Neural progenitor cell (in vitro differentiated cells): ENCODE measurements at regions not wholly inside any gene's neighbourhood (a gene's known extent, or its start where the extent isn't known, plus 50 kb on each side); places are given as distances from the start of the nearest gene placed in this dataset.

ENCODE experiments used
- DNase-seq: peaks from one replicate; pipeline ENCODE4 v3.0.0-alpha.2; 2016; ENCODE audit warnings: low spot score
- H2AFZ ChIP-seq: fragments of 200-600 bp; sonication (generic); replicated peaks from 2 replicates; pipeline ENCODE4 v1.6.1; 2016; ENCODE audit warnings: antibody characterized with exemption
- H3F3A ChIP-seq: fragments of 200-600 bp; sonication (generic); 2 replicates; pipeline ENCODE4 v1.6.1; 2016; ENCODE audit warnings: antibody characterized with exemption, low read depth
- H3K27ac ChIP-seq: fragments of 200-600 bp; sonication (generic); 2 replicates; pipeline ENCODE4 v1.5.1; 2016; ENCODE audit warnings: mild to moderate bottlenecking
- H3K27me3 ChIP-seq: fragments of 200-600 bp; sonication (generic); 2 replicates; pipeline ENCODE4 v1.6.1; 2016; ENCODE audit warnings: mild to moderate bottlenecking, moderate library complexity
- H3K36me3 ChIP-seq: fragments of 200-600 bp; sonication (generic); 2 replicates; pipeline ENCODE4 v1.5.1; 2016
- H3K4me1 ChIP-seq: fragments of 200-600 bp; sonication (generic); 2 replicates; pipeline ENCODE4 v1.6.1; 2016; ENCODE audit warnings: mixed run types
- H3K4me2 ChIP-seq: fragments of 200-600 bp; sonication (generic); 2 replicates; pipeline ENCODE4 v1.6.1; 2016
- H3K4me3 ChIP-seq: fragments of 200-600 bp; sonication (generic); 2 replicates; pipeline ENCODE4 v1.5.1; 2016
- H3K79me2 ChIP-seq: fragments of 200-600 bp; sonication (generic); 2 replicates; pipeline ENCODE4 v1.6.1; 2016; ENCODE audit warnings: low read depth
- H3K9ac ChIP-seq: fragments of 200-600 bp; sonication (generic); 2 replicates; pipeline ENCODE4 v1.6.1; 2016
- H3K9me3 ChIP-seq: fragments of 200-600 bp; sonication (generic); 2 replicates; pipeline ENCODE4 v1.5.1; 2016; ENCODE audit warnings: low read depth
- H4K20me1 ChIP-seq: fragments of 200-600 bp; sonication (generic); 2 replicates; pipeline ENCODE4 v1.6.1; 2016; ENCODE audit warnings: low read depth
- H3K27ac Mint-ChIP-seq: 3 replicates; pipeline ENCODE4 v1.8.0; 2021; ENCODE audit warnings: mixed read lengths
- H3K27me3 Mint-ChIP-seq: 2 replicates; pipeline ENCODE4 v1.8.0; 2022; ENCODE audit warnings: low read depth, mild to moderate bottlenecking, inconsistent platforms, moderate library complexity, mixed read lengths; ENCODE audit not compliant: insufficient read depth
- H3K36me3 Mint-ChIP-seq: 3 replicates; pipeline ENCODE4 v1.8.0; 2021; ENCODE audit warnings: mixed read lengths
- H3K4me1 Mint-ChIP-seq: 3 replicates; pipeline ENCODE4 v1.8.0; 2021; ENCODE audit warnings: mixed read lengths
- H3K4me3 Mint-ChIP-seq: 3 replicates; pipeline ENCODE4 v1.8.0; 2021; ENCODE audit warnings: mild to moderate bottlenecking, moderate library complexity, mixed read lengths
- H3K9me3 Mint-ChIP-seq: 3 replicates; pipeline ENCODE4 v1.8.0; 2020; ENCODE audit warnings: mixed read lengths
- CTCF ChIP-seq: fragments of 200-600 bp; sonication (generic); IDR thresholded peaks from 2 replicates; pipeline ENCODE4 v1.5.1; 2017; ENCODE audit warnings: antibody characterized with exemption, mild to moderate bottlenecking
- EZH2 ChIP-seq: fragments of 200-600 bp; sonication (generic); IDR thresholded peaks from 2 replicates; pipeline ENCODE4 v1.6.1; 2017; ENCODE audit warnings: antibody characterized with exemption, mild to moderate bottlenecking, moderate library complexity
- EZH2phosphoT487 ChIP-seq: fragments of 200-600 bp; sonication (generic); IDR thresholded peaks from 2 replicates; pipeline ENCODE4 v1.6.1; 2017; ENCODE audit warnings: antibody characterized with exemption

- H4K20me1 ChIP-seq = no peaks in the 10 kb centered on the region
- peaks cover 12% of the 10 kb centered on the region for H3K4me1 Mint-ChIP-seq
- H3K36me3 Mint-ChIP-seq = no peaks in the 10 kb centered on the region
- no peak overlapping the region for H2AFZ ChIP-seq
- H3K27ac Mint-ChIP-seq = no peak overlapping the region
- H3K27me3 Mint-ChIP-seq = no peaks in the 10 kb centered on the region
- H3K27me3 ChIP-seq = no peaks in the 10 kb centered on the region
- no peak overlapping the region for H3K4me3 ChIP-seq
- peaks cover 4% of the 10 kb centered on the region for H3K9me3 Mint-ChIP-seq
- H3K27ac ChIP-seq = no peak overlapping the region
- TF ChIP-seq EZH2 (no peak), CTCF (no peak), EZH2phosphoT487 (no peak)
- H3K9me3 ChIP-seq = no peaks in the 10 kb centered on the region
- H3F3A ChIP-seq = no peaks in the 10 kb centered on the region
- peaks cover 7% of the 10 kb centered on the region for H3K4me1 ChIP-seq
- H3K79me2 ChIP-seq = no peaks in the 10 kb centered on the region
- H3K36me3 ChIP-seq = no peaks in the 10 kb centered on the region
- H3K9ac ChIP-seq = no peak overlapping the region
- H3K4me2 ChIP-seq = no peak overlapping the region
- DNase-seq = no peak
- H3K4me3 Mint-ChIP-seq = no peak overlapping the region
Observed at GRCh38 chr6:104407957-104408356, 451.8 kb downstream of the HACE1 start.

DNA sequence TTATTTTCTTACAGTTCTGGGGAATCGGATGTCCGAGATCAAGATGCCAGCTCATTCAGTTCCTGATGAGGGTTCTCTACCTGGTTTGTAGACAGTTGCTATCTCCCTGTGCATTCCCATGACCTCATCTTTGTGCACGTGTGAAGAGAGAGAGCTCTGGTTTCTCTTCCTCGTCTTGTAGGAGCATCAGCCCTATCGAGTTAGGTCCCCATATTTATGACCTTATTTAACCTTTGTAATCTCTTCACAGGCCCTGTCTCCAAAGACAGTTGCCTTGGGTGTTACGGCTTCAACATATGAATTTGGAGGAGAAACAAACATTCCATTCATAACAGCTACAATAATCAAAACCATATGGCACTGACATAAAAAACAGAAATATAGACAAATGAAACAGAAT lies 455.3 kb downstream of the HACE1 start:
- H3K9ac ChIP-seq = no peak overlapping the region
- TF ChIP-seq EZH2phosphoT487 = no peak
- TF ChIP-seq CTCF = no peak
- no peak for TF ChIP-seq EZH2
- H3K9me3 ChIP-seq = no peaks in the 10 kb centered on the region
- H3K36me3 ChIP-seq = no peaks in the 10 kb centered on the region
- H3F3A ChIP-seq = no peaks in the 10 kb centered on the region
- H4K20me1 ChIP-seq = no peaks in the 10 kb centered on the region
- H3K27me3 ChIP-seq = no peaks in the 10 kb centered on the region
- H3K27ac ChIP-seq = no peak overlapping the region
- peaks cover 13% of the 10 kb centered on the region for H3K4me1 Mint-ChIP-seq
- DNase-seq = no peak
- no peak overlapping the region for H3K4me3 Mint-ChIP-seq
- H3K27me3 Mint-ChIP-seq = no peaks in the 10 kb centered on the region
- no peak overlapping the region for H3K4me3 ChIP-seq
- no peak overlapping the region for H2AFZ ChIP-seq
- H3K79me2 ChIP-seq = no peaks in the 10 kb centered on the region
- no peak overlapping the region for H3K4me2 ChIP-seq
- no peaks in the 10 kb centered on the region for H3K36me3 Mint-ChIP-seq
- no peaks in the 10 kb centered on the region for H3K9me3 Mint-ChIP-seq
- H3K4me1 ChIP-seq = peaks cover 7% of the 10 kb centered on the region
- no peak overlapping the region for H3K27ac Mint-ChIP-seq

DNA sequence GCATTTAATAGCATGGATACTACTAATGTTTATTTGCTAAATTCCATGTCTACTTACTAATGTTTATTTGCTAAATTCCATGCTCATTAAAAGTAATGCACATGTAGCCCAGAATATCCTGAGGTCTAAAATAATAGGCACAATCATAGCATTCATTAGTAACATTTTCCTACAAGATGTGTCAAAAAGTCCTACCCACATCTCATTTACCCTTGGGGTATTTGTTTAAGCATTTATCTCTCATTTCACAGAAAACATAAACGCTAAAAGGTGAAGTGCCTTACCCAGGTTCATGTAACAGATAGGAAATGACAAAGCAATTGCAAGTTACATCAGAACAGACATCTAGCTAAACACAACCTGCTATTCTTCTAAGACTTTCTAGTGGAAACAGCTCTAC lies 457.1 kb downstream of the HACE1 start:
- no peaks in the 10 kb centered on the region for H3K36me3 ChIP-seq
- H2AFZ ChIP-seq = no peak overlapping the region
- no peak overlapping the region for H3K9ac ChIP-seq
- H3K27me3 ChIP-seq = no peaks in the 10 kb centered on the region
- TF ChIP-seq CTCF = no peak
- no peak for TF ChIP-seq EZH2phosphoT487
- no peak for TF ChIP-seq EZH2
- no peak for DNase-seq
- no peaks in the 10 kb centered on the region for H4K20me1 ChIP-seq
- H3K4me2 ChIP-seq = no peak overlapping the region
- no peaks in the 10 kb centered on the region for H3K4me1 ChIP-seq
- no peak overlapping the region for H3K27ac Mint-ChIP-seq
- no peaks in the 10 kb centered on the region for H3F3A ChIP-seq
- no peaks in the 10 kb centered on the region for H3K79me2 ChIP-seq
- H3K9me3 ChIP-seq = no peaks in the 10 kb centered on the region
- peaks cover 3% of the 10 kb centered on the region for H3K4me1 Mint-ChIP-seq
- no peak overlapping the region for H3K4me3 ChIP-seq
- no peaks in the 10 kb centered on the region for H3K9me3 Mint-ChIP-seq
- no peaks in the 10 kb centered on the region for H3K27me3 Mint-ChIP-seq
- no peaks in the 10 kb centered on the region for H3K36me3 Mint-ChIP-seq
- H3K27ac ChIP-seq = no peak overlapping the region
- no peak overlapping the region for H3K4me3 Mint-ChIP-seq

DNA sequence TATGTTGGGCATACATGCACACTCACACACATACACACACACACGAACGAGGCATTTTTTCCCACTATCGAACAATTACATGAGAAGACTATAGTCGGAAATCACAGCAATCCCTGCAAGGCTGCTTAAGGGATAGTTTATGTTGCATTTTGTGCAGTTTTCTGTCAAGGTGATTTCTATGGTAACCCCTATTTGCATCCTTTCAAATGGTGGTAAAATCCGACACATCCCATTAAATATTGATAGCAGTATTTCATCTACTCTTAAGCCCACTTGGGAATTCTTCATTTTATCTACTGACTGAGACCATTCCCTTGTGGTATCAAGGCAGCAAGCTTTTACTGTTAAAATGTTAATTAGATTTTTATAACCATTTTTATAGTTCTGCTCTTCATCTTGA lies 457.8 kb downstream of the HACE1 start:
- Histone ChIP-seq H3K9ac (no peak overlapping the region), H3K79me2 (no peaks in the 10 kb centered on the region), H4K20me1 (no peaks in the 10 kb centered on the region), H3K27ac (no peak overlapping the region), H3K4me1 (no peaks in the 10 kb centered on the region), H3F3A (no peaks in the 10 kb centered on the region), H3K9me3 (no peaks in the 10 kb centered on the region), H3K4me3 (no peak overlapping the region), H3K4me2 (no peak overlapping the region), H3K27me3 (no peaks in the 10 kb centered on the region), H2AFZ (no peak overlapping the region), H3K36me3 (no peaks in the 10 kb centered on the region)
- no peak for TF ChIP-seq EZH2
- no peak for TF ChIP-seq EZH2phosphoT487
- TF ChIP-seq CTCF = no peak
- Mint-ChIP-seq H3K27ac (no peak overlapping the region), H3K4me1 (peaks cover 3% of the 10 kb centered on the region), H3K36me3 (no peaks in the 10 kb centered on the region), H3K4me3 (no peak overlapping the region), H3K9me3 (no peaks in the 10 kb centered on the region), H3K27me3 (no peaks in the 10 kb centered on the region)
- DNase-seq = no peak
